Stimulated activated naive CD4-positive, alpha-beta T cell treated with Interleukin-2 at 50 U/mL for 16 hours (primary cell): ENCODE measurements at regions not wholly inside any gene's neighbourhood (a gene's known extent, or its start where the extent isn't known, plus 50 kb on each side); places are given as distances from the start of the nearest gene placed in this dataset.
"Not testable (repeated sequence)": the region's sequence is repeated elsewhere in the genome, so short reads cannot be mapped to it uniquely, and the experiment has no call there.

Experiments used
- DNase-seq: peaks from one replicate; lab custom pipeline; 2025; lab: John Stamatoyannopoulos, UW

- DNase-seq, result no peak
Measured at GRCh38 chr3:177902876-177903275, 633.4 kb upstream of the KCNMB2 start.

GRCh38 chr3:177904621-177905020 is 631.6 kb upstream of the KCNMB2 start:
- DNase-seq, result no peak

- no peak for DNase-seq
Measured at GRCh38 chr3:177905173-177906125, 630.8 kb upstream of the KCNMB2 start.

- no peak for DNase-seq
Measured at GRCh38 chr3:177906126-177906511, 630.1 kb upstream of the KCNMB2 start.

GRCh38 chr3:177906578-177907229 is 629.5 kb upstream of the KCNMB2 start:
- DNase-seq, result no peak

- not testable (repeated sequence) for DNase-seq
Measured at GRCh38 chr3:177909530-177909929, 626.7 kb upstream of the KCNMB2 start.

GRCh38 chr3:177914224-177914623 is 622.0 kb upstream of the KCNMB2 start:
- no peak for DNase-seq

- no peak for DNase-seq
Measured at GRCh38 chr3:177916461-177916860, 619.8 kb upstream of the KCNMB2 start.

- no peak for DNase-seq
Measured at GRCh38 chr3:177917234-177917861, 618.9 kb upstream of the KCNMB2 start.

GRCh38 chr3:177921153-177921552 is 615.1 kb upstream of the KCNMB2 start:
- DNase-seq, result no peak

GRCh38 chr3:177924261-177924660 is 612.0 kb upstream of the KCNMB2 start:
- no peak for DNase-seq

- DNase-seq, result no peak
Measured at GRCh38 chr3:177928172-177928873, 607.9 kb upstream of the KCNMB2 start.

GRCh38 chr3:177929310-177929709 is 606.9 kb upstream of the KCNMB2 start:
- DNase-seq, result no peak

GRCh38 chr3:177930771-177931170 is 605.5 kb upstream of the KCNMB2 start:
- no peak for DNase-seq

- DNase-seq, result no peak
Measured at GRCh38 chr3:177931346-177931745, 604.9 kb upstream of the KCNMB2 start.

- DNase-seq, result no peak
Measured at GRCh38 chr3:177932346-177932745, 603.9 kb upstream of the KCNMB2 start.

GRCh38 chr3:177932750-177933660 is 603.2 kb upstream of the KCNMB2 start:
- no peak for DNase-seq

- DNase-seq, result no peak
Measured at GRCh38 chr3:177934001-177934891, 602.0 kb upstream of the KCNMB2 start.

GRCh38 chr3:177935047-177935446 is 601.2 kb upstream of the KCNMB2 start:
- DNase-seq, result no peak

GRCh38 chr3:177936721-177937120 is 599.5 kb upstream of the KCNMB2 start:
- no peak for DNase-seq
